ENCODE measurements at regions not wholly inside any gene's neighbourhood (a gene's known extent, or its start where the extent isn't known, plus 50 kb on each side); places are given as distances from the start of the nearest gene placed in this dataset.
"Not testable (repeated sequence)": the region's sequence is repeated elsewhere in the genome, so short reads cannot be mapped to it uniquely, and the experiment has no call there.

GRCh38 chr2:122562775-122563174 lies 807.3 kb downstream of the TSN start:
- no peaks in the 10 kb centered on the region for H3K27me3 ChIP-seq
- H3K27ac ChIP-seq, result no peak overlapping the region
- WGBS, 2 donors, result 38 to 64% methylated on average over 1 of the region's 1 CpG
- H3K36me3 ChIP-seq, result no peaks in the 10 kb centered on the region
- intact Hi-C loops (cut with DNase I), result no loop called here
- TF ChIP-seq CTCF (IDR thresholded peaks at IDR 0.05) (no peak), POLR2A (IDR thresholded peaks at IDR 0.05) (no peak)
- H3K4me1 ChIP-seq, result no peaks in the 10 kb centered on the region
- DNase-seq, result no peak
- H3K4me3 ChIP-seq, result no peak overlapping the region
- H3K9me3 ChIP-seq, result no peaks in the 10 kb centered on the region

GRCh38 chr2:122563781-122564180 lies 808.3 kb downstream of the TSN start:
- intact Hi-C loops (cut with DNase I), result no loop called here
- no peaks in the 10 kb centered on the region for H3K27me3 ChIP-seq
- H3K4me1 ChIP-seq, result no peaks in the 10 kb centered on the region
- H3K27ac ChIP-seq, result no peak overlapping the region
- WGBS, 2 donors, result 48 to 55% methylated on average over 2 of the region's 2 CpGs
- no peaks in the 10 kb centered on the region for H3K9me3 ChIP-seq
- TF ChIP-seq POLR2A (IDR thresholded peaks at IDR 0.05), result no peak
- TF ChIP-seq CTCF (IDR thresholded peaks at IDR 0.05), result no peak
- no peak overlapping the region for H3K4me3 ChIP-seq
- DNase-seq, result no peak
- no peaks in the 10 kb centered on the region for H3K36me3 ChIP-seq

GRCh38 chr2:122564843-122565242 lies 809.4 kb downstream of the TSN start:
- H3K27ac ChIP-seq, result no peak overlapping the region
- 81 to 84% methylated on average over 4 of the region's 4 CpGs for WGBS, 2 donors
- H3K27me3 ChIP-seq, result no peaks in the 10 kb centered on the region
- no peaks in the 10 kb centered on the region for H3K9me3 ChIP-seq
- TF ChIP-seq CTCF (IDR thresholded peaks at IDR 0.05) (no peak), POLR2A (IDR thresholded peaks at IDR 0.05) (no peak)
- H3K4me3 ChIP-seq, result no peak overlapping the region
- intact Hi-C loops (cut with DNase I), result no loop called here
- no peak for DNase-seq
- no peaks in the 10 kb centered on the region for H3K4me1 ChIP-seq
- no peaks in the 10 kb centered on the region for H3K36me3 ChIP-seq

- no peaks in the 10 kb centered on the region for H3K9me3 ChIP-seq
- H3K27ac ChIP-seq, result no peak overlapping the region
- H3K27me3 ChIP-seq, result no peaks in the 10 kb centered on the region
- no peaks in the 10 kb centered on the region for H3K36me3 ChIP-seq
- WGBS, 2 donors, result 0 to 55% methylated on average over 1 of the region's 1 CpG
- intact Hi-C loops (cut with DNase I), result no loop called here
- TF ChIP-seq POLR2A (IDR thresholded peaks at IDR 0.05) (no peak), CTCF (IDR thresholded peaks at IDR 0.05) (no peak)
- DNase-seq, result no peak
- H3K4me1 ChIP-seq, result no peaks in the 10 kb centered on the region
- H3K4me3 ChIP-seq, result no peak overlapping the region
Measured at GRCh38 chr2:122565364-122565763, 809.9 kb downstream of the TSN start.

- intact Hi-C loops (cut with DNase I), result no loop called here
- H3K9me3 ChIP-seq, result no peaks in the 10 kb centered on the region
- no peaks in the 10 kb centered on the region for H3K36me3 ChIP-seq
- DNase-seq, result no peak
- no peak for TF ChIP-seq CTCF (IDR thresholded peaks at IDR 0.05)
- no peak for TF ChIP-seq POLR2A (IDR thresholded peaks at IDR 0.05)
- no peaks in the 10 kb centered on the region for H3K27me3 ChIP-seq
- no peak overlapping the region for H3K27ac ChIP-seq
- no peak overlapping the region for H3K4me3 ChIP-seq
- H3K4me1 ChIP-seq, result no peaks in the 10 kb centered on the region
- 83 to 93% methylated on average over 3 to 11 of the region's 15 CpGs for WGBS, 2 donors
Measured at GRCh38 chr2:122570641-122571040, 815.2 kb downstream of the TSN start.

- H3K27me3 ChIP-seq; H3K36me3 ChIP-seq; H3K27ac ChIP-seq; H3K4me1 ChIP-seq; H3K9me3 ChIP-seq; H3K4me3 ChIP-seq; DNase-seq; intact Hi-C loops (cut with DNase I): not testable (repeated sequence)
Measured at GRCh38 chr2:122571471-122571870, 816.0 kb downstream of the TSN start.

Measured in esophagus squamous epithelium (tissue), 5 donors.